ENCODE measurements at regions not wholly inside any gene's neighbourhood (a gene's known extent, or its start where the extent isn't known, plus 50 kb on each side); places are given as distances from the start of the nearest gene placed in this dataset.

DNA sequence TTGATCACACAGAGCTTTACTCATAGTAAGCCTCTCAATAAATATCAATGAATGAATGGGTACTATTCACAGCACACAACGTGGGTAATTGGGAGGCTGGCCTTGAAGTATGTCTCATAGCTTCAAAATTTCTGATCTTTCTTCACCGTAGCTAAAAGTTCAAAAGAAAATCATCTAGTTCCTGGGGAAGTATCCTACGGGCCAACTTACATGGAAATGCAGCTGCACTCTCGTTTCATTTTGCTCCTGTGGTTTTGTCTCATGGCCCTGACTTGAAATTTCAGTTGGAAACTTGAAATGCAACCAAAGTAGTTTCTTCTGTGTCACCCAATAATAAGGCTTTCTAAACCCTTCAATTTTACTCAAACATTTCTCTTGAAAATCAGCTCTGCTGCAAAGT is 76.1 kb upstream of the CNIH3 start:
- Histone ChIP-seq H3K27me3 (ENCODE audit: low read depth, low read length) (peaks cover 17% of the 10 kb centered on the region; the same call in 1 of the 2 replicates), H2AFZ (ENCODE audit: low read depth, low read length) (no peak overlapping the region), H3K4me3 (ENCODE audit: low read length) (no peak overlapping the region), H3K4me2 (ENCODE audit: low read length) (no peak overlapping the region), H3K79me2 (ENCODE audit: low read length) (no peaks in the 10 kb centered on the region), H4K20me1 (ENCODE audit: insufficient read depth, low read length) (no peaks in the 10 kb centered on the region), H3K4me1 (ENCODE audit: low read length) (peaks cover 4% of the 10 kb centered on the region; the same call in 1 of the 2 replicates), H3K36me3 (replicated peaks; ENCODE audit: low read depth, low read length) (no peaks in the 10 kb centered on the region), H3K9me3 (ENCODE audit: insufficient read depth, low read length) (no peaks in the 10 kb centered on the region), H3K9ac (ENCODE audit: low read length) (no peak overlapping the region), H3K27ac (ENCODE audit: low read length) (no peak overlapping the region)
- TF ChIP-seq, protein P1, sequence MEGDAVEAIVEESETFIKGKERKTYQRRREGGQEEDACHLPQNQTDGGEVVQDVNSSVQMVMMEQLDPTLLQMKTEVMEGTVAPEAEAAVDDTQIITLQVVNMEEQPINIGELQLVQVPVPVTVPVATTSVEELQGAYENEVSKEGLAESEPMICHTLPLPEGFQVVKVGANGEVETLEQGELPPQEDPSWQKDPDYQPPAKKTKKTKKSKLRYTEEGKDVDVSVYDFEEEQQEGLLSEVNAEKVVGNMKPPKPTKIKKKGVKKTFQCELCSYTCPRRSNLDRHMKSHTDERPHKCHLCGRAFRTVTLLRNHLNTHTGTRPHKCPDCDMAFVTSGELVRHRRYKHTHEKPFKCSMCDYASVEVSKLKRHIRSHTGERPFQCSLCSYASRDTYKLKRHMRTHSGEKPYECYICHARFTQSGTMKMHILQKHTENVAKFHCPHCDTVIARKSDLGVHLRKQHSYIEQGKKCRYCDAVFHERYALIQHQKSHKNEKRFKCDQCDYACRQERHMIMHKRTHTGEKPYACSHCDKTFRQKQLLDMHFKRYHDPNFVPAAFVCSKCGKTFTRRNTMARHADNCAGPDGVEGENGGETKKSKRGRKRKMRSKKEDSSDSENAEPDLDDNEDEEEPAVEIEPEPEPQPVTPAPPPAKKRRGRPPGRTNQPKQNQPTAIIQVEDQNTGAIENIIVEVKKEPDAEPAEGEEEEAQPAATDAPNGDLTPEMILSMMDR (IDR thresholded peaks at IDR 0.05; ENCODE audit: low read depth, low read length) = no peak
- no peak for TF ChIP-seq EZH2phosphoT487 (IDR thresholded peaks at IDR 0.05; ENCODE audit: low read depth)

DNA sequence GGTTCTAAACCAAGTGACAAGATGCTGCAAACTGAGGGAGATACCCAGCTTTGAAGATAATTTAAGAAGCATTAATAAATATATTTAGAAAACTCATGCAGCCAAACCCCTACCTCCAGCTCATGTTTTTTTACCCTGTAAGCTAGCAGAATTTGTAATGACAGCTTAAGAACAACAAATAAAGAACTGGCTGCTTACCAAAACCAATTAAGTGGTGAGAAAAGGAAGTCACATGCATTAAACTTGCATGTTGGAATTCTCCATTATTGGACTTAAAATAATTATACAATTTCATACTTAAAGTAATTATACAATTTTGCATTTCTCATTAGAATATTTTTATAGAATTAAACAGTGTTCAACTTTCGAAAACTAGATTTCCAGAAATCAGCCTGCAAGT is 75.6 kb upstream of the CNIH3 start:
- no peak overlapping the region for H2AFZ ChIP-seq (ENCODE audit: low read depth, low read length)
- H3K36me3 ChIP-seq (replicated peaks; ENCODE audit: low read depth, low read length) = no peaks in the 10 kb centered on the region
- H3K4me2 ChIP-seq (ENCODE audit: low read length) = no peak overlapping the region
- no peak overlapping the region for H3K4me3 ChIP-seq (ENCODE audit: low read length)
- H3K27me3 ChIP-seq (ENCODE audit: low read depth, low read length) = peaks cover 17% of the 10 kb centered on the region; the same call in 1 of the 2 replicates
- H3K9me3 ChIP-seq (ENCODE audit: insufficient read depth, low read length) = no peaks in the 10 kb centered on the region
- TF ChIP-seq EZH2phosphoT487 (IDR thresholded peaks at IDR 0.05; ENCODE audit: low read depth) = no peak
- TF ChIP-seq, protein P1 (IDR thresholded peaks at IDR 0.05; ENCODE audit: low read depth, low read length) = no peak
- no peak overlapping the region for H3K9ac ChIP-seq (ENCODE audit: low read length)
- peaks cover 4% of the 10 kb centered on the region; the same call in 1 of the 2 replicates for H3K4me1 ChIP-seq (ENCODE audit: low read length)
- H4K20me1 ChIP-seq (ENCODE audit: insufficient read depth, low read length) = no peaks in the 10 kb centered on the region
- H3K79me2 ChIP-seq (ENCODE audit: low read length) = no peaks in the 10 kb centered on the region
- H3K27ac ChIP-seq (ENCODE audit: low read length) = no peak overlapping the region

DNA sequence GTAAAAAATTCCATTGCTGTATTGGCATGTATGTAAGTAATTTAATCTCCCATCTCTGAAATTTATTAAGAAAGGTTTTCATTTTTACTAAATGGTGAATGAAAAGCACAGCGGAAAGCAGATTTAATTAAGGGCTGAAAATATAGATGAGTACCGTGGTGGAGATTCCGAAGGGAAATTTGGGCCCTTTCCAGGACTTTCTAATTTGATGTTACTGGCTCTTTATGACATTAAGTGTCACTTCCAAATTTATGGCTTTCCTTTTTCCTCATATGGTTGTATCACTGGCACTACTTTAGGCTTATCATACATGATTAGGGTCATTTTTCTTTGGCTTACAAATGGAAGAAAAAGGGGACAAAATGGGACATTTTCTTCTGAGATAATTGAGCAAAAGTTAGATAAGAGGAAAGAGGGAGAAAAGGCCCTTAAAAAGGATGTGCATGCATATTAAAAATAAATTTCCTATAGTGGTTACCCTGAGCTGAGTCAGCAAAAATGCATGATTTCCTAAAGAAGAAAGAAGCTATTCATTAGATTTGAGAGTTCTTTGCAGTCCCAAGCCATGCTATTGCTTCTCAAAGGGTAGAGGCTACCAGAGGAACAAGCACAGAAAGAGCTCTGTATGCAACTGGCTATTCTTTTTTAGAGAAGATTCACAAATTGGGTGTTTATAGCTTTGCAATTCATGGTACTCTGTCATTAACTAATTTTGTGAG is 74.9 kb upstream of the CNIH3 start:
- Histone ChIP-seq H4K20me1 (ENCODE audit: insufficient read depth, low read length) (no peaks in the 10 kb centered on the region), H3K4me3 (ENCODE audit: low read length) (no peak overlapping the region), H3K27me3 (ENCODE audit: low read depth, low read length) (peaks cover 17% of the 10 kb centered on the region; the same call in 1 of the 2 replicates), H3K4me2 (ENCODE audit: low read length) (no peak overlapping the region), H2AFZ (ENCODE audit: low read depth, low read length) (no peak overlapping the region), H3K4me1 (ENCODE audit: low read length) (peaks cover 4% of the 10 kb centered on the region; the same call in 1 of the 2 replicates), H3K9me3 (ENCODE audit: insufficient read depth, low read length) (no peaks in the 10 kb centered on the region), H3K79me2 (ENCODE audit: low read length) (no peaks in the 10 kb centered on the region), H3K9ac (ENCODE audit: low read length) (no peak overlapping the region), H3K36me3 (replicated peaks; ENCODE audit: low read depth, low read length) (no peaks in the 10 kb centered on the region), H3K27ac (ENCODE audit: low read length) (no peak overlapping the region)
- TF ChIP-seq EZH2phosphoT487 (IDR thresholded peaks at IDR 0.05; ENCODE audit: low read depth) = no peak
- TF ChIP-seq, protein P1 (IDR thresholded peaks at IDR 0.05; ENCODE audit: low read depth, low read length) = no peak

DNA sequence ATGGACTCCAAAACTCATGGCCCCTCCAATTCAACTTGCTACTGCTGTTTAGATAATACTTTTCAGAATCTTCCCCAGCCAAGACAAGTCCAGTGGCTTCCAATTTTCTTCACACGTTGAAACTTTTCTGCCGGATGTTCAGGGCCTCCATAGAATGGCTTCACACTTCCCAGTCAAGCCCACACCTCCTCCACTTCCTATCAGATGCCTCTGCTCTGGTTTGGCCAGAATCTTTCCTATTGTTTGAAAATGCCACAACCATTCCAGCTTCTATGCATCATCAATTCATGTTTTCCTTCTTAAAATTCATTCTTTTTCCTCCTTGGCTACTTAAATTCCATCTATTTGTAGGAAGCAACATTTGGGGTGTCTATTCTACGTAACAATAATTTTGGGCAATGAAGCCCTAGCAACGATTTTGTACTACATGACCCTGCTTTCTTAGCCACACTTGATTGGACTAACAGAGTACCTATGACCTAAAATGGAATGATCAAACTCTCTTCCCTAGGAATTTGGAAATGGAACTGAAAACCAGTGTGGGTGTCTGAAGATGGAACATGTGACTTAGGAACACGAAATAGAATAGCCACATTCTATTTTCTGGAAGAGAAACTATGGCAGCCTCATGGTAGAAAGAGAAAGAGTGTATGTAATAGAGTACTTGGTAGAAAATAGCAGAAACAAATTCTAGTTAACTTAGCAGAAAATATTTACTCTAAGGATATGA is 74.1 kb upstream of the CNIH3 start:
- Histone ChIP-seq H3K4me2 (ENCODE audit: low read length) (no peak overlapping the region), H3K9me3 (ENCODE audit: insufficient read depth, low read length) (no peaks in the 10 kb centered on the region), H3K27ac (ENCODE audit: low read length) (no peak overlapping the region), H3K4me3 (ENCODE audit: low read length) (no peak overlapping the region), H3K79me2 (ENCODE audit: low read length) (no peaks in the 10 kb centered on the region), H3K9ac (ENCODE audit: low read length) (no peak overlapping the region), H2AFZ (ENCODE audit: low read depth, low read length) (no peak overlapping the region), H3K27me3 (ENCODE audit: low read depth, low read length) (peaks cover 17% of the 10 kb centered on the region; the same call in 1 of the 2 replicates), H4K20me1 (ENCODE audit: insufficient read depth, low read length) (no peaks in the 10 kb centered on the region), H3K36me3 (replicated peaks; ENCODE audit: low read depth, low read length) (no peaks in the 10 kb centered on the region), H3K4me1 (ENCODE audit: low read length) (peaks cover 4% of the 10 kb centered on the region; the same call in 1 of the 2 replicates)
- TF ChIP-seq, protein P1 (IDR thresholded peaks at IDR 0.05; ENCODE audit: low read depth, low read length) = no peak
- TF ChIP-seq EZH2phosphoT487 (IDR thresholded peaks at IDR 0.05; ENCODE audit: low read depth) = no peak

All from OCI-LY3 (cell line).